A673 (cell line): ENCODE measurements at regions not wholly inside any gene's neighbourhood (a gene's known extent, or its start where the extent isn't known, plus 50 kb on each side); places are given as distances from the start of the nearest gene placed in this dataset.

Experiments used
- BruUV-seq: library from RNA; stranded (reverse); fragments of 400-500 nt; replicated peaks from 2 replicates; lab custom pipeline; 2021; lab: Mats Ljungman, UMichigan
- CTCF ChIA-PET: fragments of 300-600 bp; sonication (Branson Sonifier 250); formaldehyde crosslinking; loops from one replicate; lab custom pipeline; 2022; ENCODE audit warnings: antibody characterized with exemption; lab: Charles Lee
- POLR2A ChIA-PET: fragments of 300-600 bp; sonication (Branson Sonifier 250); formaldehyde crosslinking; loops from one replicate; lab custom pipeline; 2022; ENCODE audit warnings: antibody characterized with exemption; ENCODE audit not compliant: low non-redundant PET; lab: Charles Lee
- DNase-seq: peaks from one replicate; pipeline ENCODE4 v3.0.0-alpha.2; 2015; ENCODE audit warnings: low spot score
- H3K27ac ChIP-seq: fragments of 200-600 bp; sonication (generic); 2 replicates; pipeline ENCODE4 v1.5.1; 2016; ENCODE audit warnings: mixed run types, low read depth, mild to moderate bottlenecking, mixed read lengths, antibody characterized with exemption, low read length; ENCODE audit not compliant: poor library complexity, severe bottlenecking
- H3K27me3 ChIP-seq: fragments of 200-600 bp; sonication (generic); replicated peaks from 2 replicates; pipeline ENCODE4 v1.6.1; 2017; ENCODE audit warnings: mixed run types, low read depth, mild to moderate bottlenecking, mixed read lengths, antibody characterized with exemption, low read length; ENCODE audit not compliant: insufficient read depth, poor library complexity
- H3K36me3 ChIP-seq: fragments of 200-600 bp; sonication (generic); 2 replicates; pipeline ENCODE4 v1.6.1; 2016; ENCODE audit warnings: mixed run types, mild to moderate bottlenecking, mixed read lengths, antibody characterized with exemption, low read length; ENCODE audit not compliant: insufficient read depth, poor library complexity, severe bottlenecking
- H3K4me1 ChIP-seq: fragments of 200-600 bp; sonication (generic); 2 replicates; pipeline ENCODE4 v1.6.1; 2017; ENCODE audit warnings: mixed run types, mild to moderate bottlenecking, mixed read lengths, antibody characterized with exemption, low read length; ENCODE audit not compliant: insufficient read depth, poor library complexity, severe bottlenecking
- H3K4me3 ChIP-seq: fragments of 200-600 bp; sonication (generic); 2 replicates; pipeline ENCODE4 v1.5.1; 2016; ENCODE audit warnings: low read depth, mixed run types, mild to moderate bottlenecking, mixed read lengths, low read length; ENCODE audit not compliant: poor library complexity, severe bottlenecking
- H3K9me3 ChIP-seq: fragments of 200-600 bp; sonication (generic); 2 replicates; pipeline ENCODE4 v1.6.1; 2016; ENCODE audit warnings: mixed run types, low read depth, mild to moderate bottlenecking, mixed read lengths, antibody characterized with exemption, low read length; ENCODE audit not compliant: poor library complexity, severe bottlenecking
- CTCF ChIP-seq: fragments of 300-800, 200-600 bp; sonication (generic); conservative IDR thresholded peaks from 2 replicates; pipeline ENCODE4 v1.5.1; 2017; ENCODE audit warnings: low read depth, mild to moderate bottlenecking, antibody characterized with exemption, low read length, moderate library complexity, mixed read lengths
- EZH2 ChIP-seq: fragments of 200-600 bp; sonication (generic); IDR thresholded peaks from 2 replicates; pipeline ENCODE4 v1.6.1; 2017; ENCODE audit warnings: borderline replicate concordance, low read depth, mild to moderate bottlenecking, mixed read lengths, antibody characterized with exemption, low read length; ENCODE audit not compliant: poor library complexity, severe bottlenecking
- intact Hi-C: fragments of 100-400 bp; cut with micrococcal nuclease; formaldehyde crosslinking; loops from one replicate; pipeline ENCODE4 v1.10.0; 2022; ENCODE audit not compliant: unreplicated experiment

GRCh38 chr13:106299621-106300020, 235.8 kb downstream of the EFNB2 start:
- no TSS peak for BruUV-seq
- no peaks in the 10 kb centered on the region for H3K27me3 ChIP-seq
- POLR2A ChIA-PET: no interaction called here
- no peaks in the 10 kb centered on the region for H3K4me1 ChIP-seq
- no peak overlapping the region for H3K4me3 ChIP-seq
- no peak overlapping the region for H3K27ac ChIP-seq
- CTCF ChIA-PET: no interaction called here
- H3K9me3 ChIP-seq: no peaks in the 10 kb centered on the region
- intact Hi-C loops: no loop called here
- no peak for DNase-seq
- TF ChIP-seq EZH2: no peak
- TF ChIP-seq CTCF: no peak
- no peaks in the 10 kb centered on the region for H3K36me3 ChIP-seq

GRCh38 chr13:106297283-106297682, 238.2 kb downstream of the EFNB2 start:
- no peaks in the 10 kb centered on the region for H3K36me3 ChIP-seq
- intact Hi-C loops: no loop called here
- ChIA-PET POLR2A (no interaction called here), CTCF (no interaction called here)
- DNase-seq: no peak
- no peaks in the 10 kb centered on the region for H3K9me3 ChIP-seq
- H3K27ac ChIP-seq: no peak overlapping the region
- no peak overlapping the region for H3K4me3 ChIP-seq
- no TSS peak for BruUV-seq
- no peaks in the 10 kb centered on the region for H3K27me3 ChIP-seq
- H3K4me1 ChIP-seq: no peaks in the 10 kb centered on the region
- TF ChIP-seq CTCF: no peak
- no peak for TF ChIP-seq EZH2

GRCh38 chr13:106296723-106297122, 238.7 kb downstream of the EFNB2 start:
- H3K4me3 ChIP-seq: no peak overlapping the region
- BruUV-seq: no TSS peak
- CTCF ChIA-PET: no interaction called here
- no peaks in the 10 kb centered on the region for H3K4me1 ChIP-seq
- H3K36me3 ChIP-seq: no peaks in the 10 kb centered on the region
- H3K27me3 ChIP-seq: no peaks in the 10 kb centered on the region
- POLR2A ChIA-PET: no interaction called here
- H3K27ac ChIP-seq: no peak overlapping the region
- TF ChIP-seq CTCF (no peak), EZH2 (no peak)
- intact Hi-C loops: no loop called here
- no peak for DNase-seq
- no peaks in the 10 kb centered on the region for H3K9me3 ChIP-seq
